SU-DHL-6 (cell line): ENCODE measurements at regions not wholly inside any gene's neighbourhood (a gene's known extent, or its start where the extent isn't known, plus 50 kb on each side); places are given as distances from the start of the nearest gene placed in this dataset.

Experiments used
- CTCF ChIP-seq: fragments of 200-600 bp; sonication (generic); IDR thresholded peaks from one replicate; pipeline ENCODE4 v1.5.1; 2017; ENCODE audit warnings: antibody characterized with exemption, mild to moderate bottlenecking, low read length, moderate library complexity; ENCODE audit not compliant: insufficient read depth, poor library complexity, severe bottlenecking
- EZH2phosphoT487 ChIP-seq: fragments of 200-600 bp; sonication (generic), shearing (Covaris generic); conservative IDR thresholded peaks from 2 replicates; pipeline ENCODE4 v1.6.1; 2018; ENCODE audit warnings: mild to moderate bottlenecking, antibody characterized with exemption, low read length, moderate library complexity, mixed read lengths

- TF ChIP-seq CTCF (no peak), EZH2phosphoT487 (no peak)
Measured at GRCh38 chr16:52308051-52308450, 238.9 kb downstream of the TOX3 start.
